GM23338 (cell line): ENCODE measurements at regions not wholly inside any gene's neighbourhood (a gene's known extent, or its start where the extent isn't known, plus 50 kb on each side); places are given as distances from the start of the nearest gene placed in this dataset.

ENCODE experiments used
- ATAC-seq: fragments of 200-7000 bp; cut with Tn5 transposase; 3 replicates; pipeline ENCODE4 v1.9.1; 2020
- DNase-seq: peaks from one replicate; pipeline ENCODE4 v3.0.0-alpha.2; 2015; ENCODE audit warnings: low spot score
- H2AFZ ChIP-seq: fragments of 200-600 bp; sonication (generic); 2 replicates; pipeline ENCODE4 v1.8.0; 2016; ENCODE audit warnings: antibody characterized with exemption, mild to moderate bottlenecking, moderate library complexity
- H3F3A ChIP-seq: fragments of 200-600 bp; sonication (generic); replicated peaks from 2 replicates; pipeline ENCODE4 v1.8.0; 2017; ENCODE audit warnings: antibody characterized with exemption, mixed run types, low read depth
- H3K27ac ChIP-seq: fragments of 200-600 bp; sonication (generic); 2 replicates; pipeline ENCODE4 v1.6.1; 2016; ENCODE audit warnings: low read depth
- H3K27me3 ChIP-seq: fragments of 200-600 bp; sonication (generic); 2 replicates; pipeline ENCODE4 v1.8.0; 2016; ENCODE audit warnings: mild to moderate bottlenecking, mixed run types, moderate library complexity; ENCODE audit not compliant: insufficient read depth
- H3K36me3 ChIP-seq: fragments of 200-600 bp; sonication (generic); 2 replicates; pipeline ENCODE4 v1.8.0; 2016; ENCODE audit warnings: mild to moderate bottlenecking; ENCODE audit not compliant: insufficient read depth
- H3K4me1 ChIP-seq: fragments of 200-600 bp; sonication (generic); 2 replicates; pipeline ENCODE4 v1.8.0; 2016; ENCODE audit warnings: mild to moderate bottlenecking, moderate library complexity; ENCODE audit not compliant: insufficient read depth
- H3K4me2 ChIP-seq: fragments of 200-600 bp; sonication (generic); 2 replicates; pipeline ENCODE4 v1.7.1; 2017; ENCODE audit warnings: mixed run types
- H3K4me3 ChIP-seq: fragments of 200-600 bp; sonication (generic); 2 replicates; pipeline ENCODE4 v1.6.1; 2016; ENCODE audit warnings: mixed run types
- H3K79me2 ChIP-seq: fragments of 200-600 bp; sonication (generic); replicated peaks from 2 replicates; pipeline ENCODE4 v1.8.0; 2017; ENCODE audit warnings: mild to moderate bottlenecking; ENCODE audit not compliant: insufficient read depth
- H3K9me2 ChIP-seq: fragments of 200-600 bp; sonication (generic); 2 replicates; pipeline ENCODE4 v1.8.0; 2017; ENCODE audit not compliant: insufficient read depth
- H4K20me1 ChIP-seq: fragments of 200-600 bp; sonication (generic); replicated peaks from 2 replicates; pipeline ENCODE4 v1.8.0; 2017; ENCODE audit warnings: mild to moderate bottlenecking; ENCODE audit not compliant: insufficient read depth
- H3K27ac Mint-ChIP-seq: 2 replicates; pipeline ENCODE4 v1.8.0; 2020; ENCODE audit warnings: inconsistent platforms, mild to moderate bottlenecking, moderate library complexity, mixed read lengths
- H3K27me3 Mint-ChIP-seq: 3 replicates; pipeline ENCODE4 v1.8.0; 2022; ENCODE audit warnings: low read depth, mild to moderate bottlenecking, moderate library complexity, mixed read lengths, inconsistent platforms; ENCODE audit not compliant: insufficient read depth, poor library complexity
- H3K36me3 Mint-ChIP-seq: 3 replicates; pipeline ENCODE4 v1.8.0; 2021; ENCODE audit warnings: low read depth, mild to moderate bottlenecking, inconsistent platforms, moderate library complexity, mixed read lengths
- H3K4me1 Mint-ChIP-seq: 3 replicates; pipeline ENCODE4 v1.8.0; 2020; ENCODE audit warnings: mild to moderate bottlenecking, inconsistent platforms, mixed read lengths
- H3K4me3 Mint-ChIP-seq: 3 replicates; pipeline ENCODE4 v1.8.0; 2021; ENCODE audit warnings: moderate library complexity, mild to moderate bottlenecking, inconsistent platforms, mixed read lengths
- H3K9me3 Mint-ChIP-seq: 3 replicates; pipeline ENCODE4 v1.8.0; 2020; ENCODE audit warnings: moderate library complexity, mild to moderate bottlenecking, inconsistent platforms, mixed read lengths
- EZH2 ChIP-seq: fragments of 200-600 bp; sonication (generic); IDR thresholded peaks from one replicate; pipeline ENCODE4 v1.8.0; 2017; ENCODE audit warnings: antibody characterized with exemption, mild to moderate bottlenecking, low read depth; ENCODE audit not compliant: unreplicated experiment
- EZH2phosphoT487 ChIP-seq: fragments of 200-600 bp; sonication (generic); IDR thresholded peaks from one replicate; pipeline ENCODE4 v1.8.1; 2018; ENCODE audit warnings: antibody characterized with exemption; ENCODE audit not compliant: unreplicated experiment
- JUNB ChIP-seq: IDR thresholded peaks from one replicate; pipeline ENCODE4 v1.6.1; 2016; ENCODE audit warnings: antibody characterized with exemption; ENCODE audit not compliant: unreplicated experiment
- POLR2AphosphoS5 ChIP-seq: IDR thresholded peaks from 2 replicates; pipeline ENCODE4 v1.6.1; 2016; ENCODE audit warnings: antibody characterized with exemption, low read depth
- ZNF462 ChIP-seq: fragments of 250-450 bp; sonication (Bioruptor Pico); IDR thresholded peaks from 2 replicates; pipeline ENCODE4 v1.5.0; 2020; ENCODE audit warnings: mild to moderate bottlenecking, moderate library complexity

DNA sequence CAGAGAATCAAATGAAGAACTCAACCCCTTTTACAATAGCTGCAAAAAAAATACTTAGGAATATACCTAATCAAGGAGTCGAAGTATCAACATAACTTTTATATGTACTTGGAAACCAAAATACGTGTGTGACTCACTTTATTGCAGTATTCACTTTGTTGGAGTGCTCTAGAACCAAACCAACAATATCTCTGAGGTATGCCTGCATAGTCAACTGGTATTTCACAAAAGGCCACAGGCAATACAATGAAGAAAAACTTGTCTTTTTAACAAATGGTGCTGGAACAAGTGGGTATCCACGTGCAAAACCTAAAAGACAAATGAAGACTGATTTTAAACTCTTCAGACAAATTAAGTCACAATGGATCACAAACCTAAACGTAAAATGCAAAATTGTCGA, 385.7 kb downstream of the TLE1 start (continued):
- no peak for TF ChIP-seq ZNF462 (CRISPR knock-in tag)
- no peak for TF ChIP-seq EZH2
- no peak for TF ChIP-seq JUNB
- TF ChIP-seq EZH2phosphoT487: no peak
- no peak for TF ChIP-seq POLR2AphosphoS5

- ATAC-seq: no peak
- H3K4me1 ChIP-seq: no peaks in the 10 kb centered on the region
- H2AFZ ChIP-seq: no peak overlapping the region
- no peaks in the 10 kb centered on the region for H3K36me3 ChIP-seq
- no peak overlapping the region for H3K27ac Mint-ChIP-seq
- no peaks in the 10 kb centered on the region for H3K27me3 ChIP-seq
- no peaks in the 10 kb centered on the region for H3K9me2 ChIP-seq
- no peak overlapping the region for H3K27ac ChIP-seq
- H3K9me3 Mint-ChIP-seq: 0 out of 3 replicates have a peak, but pooled peaks cover under 1% of the 10 kb centered on the region
- H3K4me1 Mint-ChIP-seq: no peaks in the 10 kb centered on the region; the same call in 2 of the 3 replicates
- TF ChIP-seq ZNF462 (CRISPR knock-in tag): no peak
- TF ChIP-seq EZH2: no peak
- no peak for TF ChIP-seq POLR2AphosphoS5
- no peaks in the 10 kb centered on the region for H3K79me2 ChIP-seq
- no peak overlapping the region for H3K4me2 ChIP-seq
- no peaks in the 10 kb centered on the region for H3K27me3 Mint-ChIP-seq
- no peak overlapping the region for H3K4me3 ChIP-seq
- no peak overlapping the region for H3K4me3 Mint-ChIP-seq
- no peaks in the 10 kb centered on the region for H3F3A ChIP-seq
- no peaks in the 10 kb centered on the region for H4K20me1 ChIP-seq
- no peaks in the 10 kb centered on the region for H3K36me3 Mint-ChIP-seq
- DNase-seq: no peak
Measured at GRCh38 chr9:81293651-81294050, 395.7 kb downstream of the TLE1 start.
